SK-N-SH (cell line): ENCODE measurements at regions not wholly inside any gene's neighbourhood (a gene's known extent, or its start where the extent isn't known, plus 50 kb on each side); places are given as distances from the start of the nearest gene placed in this dataset.

ENCODE experiments used
- EZH2phosphoT487 ChIP-seq: fragments of 200-600 bp; sonication (generic); IDR thresholded peaks from 2 replicates; pipeline ENCODE4 v1.6.1; 2017; ENCODE audit warnings: low read depth, mixed run types, mild to moderate bottlenecking, antibody characterized with exemption, moderate library complexity, borderline replicate concordance
- GABPA ChIP-seq: IDR thresholded peaks from 2 replicates; pipeline ENCODE4 v1.4.0; 2012; ENCODE audit warnings: low read depth, mild to moderate bottlenecking
- JUND ChIP-seq: IDR thresholded peaks from 2 replicates; pipeline ENCODE4 v1.4.0; 2012
- MXI1 ChIP-seq: IDR thresholded peaks from 2 replicates; pipeline ENCODE4 v1.6.1; 2012; ENCODE audit warnings: mild to moderate bottlenecking, low read depth, low read length, improper control_type of control experiment
- POLR2AphosphoS5 ChIP-seq: IDR thresholded peaks from 2 replicates; pipeline ENCODE4 v1.6.1; 2012; ENCODE audit warnings: low read depth, low read length
- RFX5 ChIP-seq: IDR thresholded peaks from 2 replicates; pipeline ENCODE4 v1.6.1; 2012; ENCODE audit warnings: mild to moderate bottlenecking, improper control_type of control experiment, low read length
- SMC3 ChIP-seq: IDR thresholded peaks from 2 replicates; pipeline ENCODE4 v1.6.1; 2012; ENCODE audit warnings: low read depth, low read length, improper control_type of control experiment
- TF ChIP-seq, protein P1 (sequence below): fragments of 200-600 bp; sonication (generic); IDR thresholded peaks from 2 replicates; pipeline ENCODE4 v1.6.1; 2017; ENCODE audit warnings: antibody characterized with exemption, mild to moderate bottlenecking, moderate library complexity
- TF ChIP-seq, protein P2 (sequence below): IDR thresholded peaks from 2 replicates; pipeline ENCODE4 v1.6.1; 2012; ENCODE audit warnings: mild to moderate bottlenecking, low read depth, low read length, moderate library complexity

DNA sequence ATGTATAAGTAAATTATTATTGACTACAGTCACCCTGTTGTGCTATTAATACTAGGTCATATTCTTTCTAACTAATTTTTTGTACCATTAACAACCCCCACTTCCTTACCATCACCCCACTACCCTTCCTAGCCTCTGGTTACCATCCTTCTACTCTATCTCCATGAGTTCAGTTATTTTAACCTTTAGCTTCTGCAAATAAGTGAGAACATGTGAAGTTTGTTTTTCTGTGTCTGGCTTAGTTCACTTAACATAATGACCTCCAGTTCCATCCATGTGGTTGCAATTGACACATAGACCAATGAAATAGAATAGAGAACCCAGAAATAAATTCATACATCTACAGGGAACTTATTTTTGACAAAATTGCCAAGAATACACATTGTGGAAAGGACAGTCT lies 55.4 kb upstream of the CHRNB4 start:
- no peak for TF ChIP-seq POLR2AphosphoS5
- TF ChIP-seq GABPA, result no peak
- no peak for TF ChIP-seq JUND
- TF ChIP-seq EZH2phosphoT487, result no peak
- TF ChIP-seq, protein P1, sequence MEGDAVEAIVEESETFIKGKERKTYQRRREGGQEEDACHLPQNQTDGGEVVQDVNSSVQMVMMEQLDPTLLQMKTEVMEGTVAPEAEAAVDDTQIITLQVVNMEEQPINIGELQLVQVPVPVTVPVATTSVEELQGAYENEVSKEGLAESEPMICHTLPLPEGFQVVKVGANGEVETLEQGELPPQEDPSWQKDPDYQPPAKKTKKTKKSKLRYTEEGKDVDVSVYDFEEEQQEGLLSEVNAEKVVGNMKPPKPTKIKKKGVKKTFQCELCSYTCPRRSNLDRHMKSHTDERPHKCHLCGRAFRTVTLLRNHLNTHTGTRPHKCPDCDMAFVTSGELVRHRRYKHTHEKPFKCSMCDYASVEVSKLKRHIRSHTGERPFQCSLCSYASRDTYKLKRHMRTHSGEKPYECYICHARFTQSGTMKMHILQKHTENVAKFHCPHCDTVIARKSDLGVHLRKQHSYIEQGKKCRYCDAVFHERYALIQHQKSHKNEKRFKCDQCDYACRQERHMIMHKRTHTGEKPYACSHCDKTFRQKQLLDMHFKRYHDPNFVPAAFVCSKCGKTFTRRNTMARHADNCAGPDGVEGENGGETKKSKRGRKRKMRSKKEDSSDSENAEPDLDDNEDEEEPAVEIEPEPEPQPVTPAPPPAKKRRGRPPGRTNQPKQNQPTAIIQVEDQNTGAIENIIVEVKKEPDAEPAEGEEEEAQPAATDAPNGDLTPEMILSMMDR, result no peak
- TF ChIP-seq MXI1, result no peak
- no peak for TF ChIP-seq SMC3
- no peak for TF ChIP-seq RFX5
- TF ChIP-seq, protein P2, sequence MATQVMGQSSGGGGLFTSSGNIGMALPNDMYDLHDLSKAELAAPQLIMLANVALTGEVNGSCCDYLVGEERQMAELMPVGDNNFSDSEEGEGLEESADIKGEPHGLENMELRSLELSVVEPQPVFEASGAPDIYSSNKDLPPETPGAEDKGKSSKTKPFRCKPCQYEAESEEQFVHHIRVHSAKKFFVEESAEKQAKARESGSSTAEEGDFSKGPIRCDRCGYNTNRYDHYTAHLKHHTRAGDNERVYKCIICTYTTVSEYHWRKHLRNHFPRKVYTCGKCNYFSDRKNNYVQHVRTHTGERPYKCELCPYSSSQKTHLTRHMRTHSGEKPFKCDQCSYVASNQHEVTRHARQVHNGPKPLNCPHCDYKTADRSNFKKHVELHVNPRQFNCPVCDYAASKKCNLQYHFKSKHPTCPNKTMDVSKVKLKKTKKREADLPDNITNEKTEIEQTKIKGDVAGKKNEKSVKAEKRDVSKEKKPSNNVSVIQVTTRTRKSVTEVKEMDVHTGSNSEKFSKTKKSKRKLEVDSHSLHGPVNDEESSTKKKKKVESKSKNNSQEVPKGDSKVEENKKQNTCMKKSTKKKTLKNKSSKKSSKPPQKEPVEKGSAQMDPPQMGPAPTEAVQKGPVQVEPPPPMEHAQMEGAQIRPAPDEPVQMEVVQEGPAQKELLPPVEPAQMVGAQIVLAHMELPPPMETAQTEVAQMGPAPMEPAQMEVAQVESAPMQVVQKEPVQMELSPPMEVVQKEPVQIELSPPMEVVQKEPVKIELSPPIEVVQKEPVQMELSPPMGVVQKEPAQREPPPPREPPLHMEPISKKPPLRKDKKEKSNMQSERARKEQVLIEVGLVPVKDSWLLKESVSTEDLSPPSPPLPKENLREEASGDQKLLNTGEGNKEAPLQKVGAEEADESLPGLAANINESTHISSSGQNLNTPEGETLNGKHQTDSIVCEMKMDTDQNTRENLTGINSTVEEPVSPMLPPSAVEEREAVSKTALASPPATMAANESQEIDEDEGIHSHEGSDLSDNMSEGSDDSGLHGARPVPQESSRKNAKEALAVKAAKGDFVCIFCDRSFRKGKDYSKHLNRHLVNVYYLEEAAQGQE, result no peak
